ENCODE measurements at regions not wholly inside any gene's neighbourhood (a gene's known extent, or its start where the extent isn't known, plus 50 kb on each side); places are given as distances from the start of the nearest gene placed in this dataset.
"Not testable (repeated sequence)": the region's sequence is repeated elsewhere in the genome, so short reads cannot be mapped to it uniquely, and the experiment has no call there.

GRCh38 chr2:118464546-118465265 is 376.4 kb downstream of the INSIG2 start:
- no peak for DNase-seq (ENCODE audit: low read depth in 3 of 3)

- no peak for DNase-seq (ENCODE audit: low read depth in 3 of 3)
These were observed 375.8 kb downstream of the INSIG2 start for GRCh38 chr2:118464046-118464445.

- DNase-seq (ENCODE audit: low read depth in 3 of 3) = no peak
These were observed 372.2 kb downstream of the INSIG2 start for GRCh38 chr2:118460425-118460824.

GRCh38 chr2:118459426-118459825 is 371.2 kb downstream of the INSIG2 start:
- DNase-seq (ENCODE audit: low read depth in 3 of 3) = no peak

- DNase-seq (ENCODE audit: low read depth in 3 of 3) = no peak
These were observed 369.7 kb downstream of the INSIG2 start for GRCh38 chr2:118457951-118458350.

- DNase-seq (ENCODE audit: low read depth in 3 of 3) = no peak
These were observed 361.1 kb downstream of the INSIG2 start for GRCh38 chr2:118449401-118449800.

- no peak for DNase-seq (ENCODE audit: low read depth in 3 of 3)
These were observed 355.3 kb downstream of the INSIG2 start for GRCh38 chr2:118443596-118443995.

GRCh38 chr2:118442996-118443553 is 354.8 kb downstream of the INSIG2 start:
- no peak for DNase-seq (ENCODE audit: low read depth in 3 of 3)

GRCh38 chr2:118442046-118442445 is 353.8 kb downstream of the INSIG2 start:
- no peak for DNase-seq (ENCODE audit: low read depth in 3 of 3)

- DNase-seq (ENCODE audit: low read depth in 3 of 3) = no peak
These were observed 352.3 kb downstream of the INSIG2 start for GRCh38 chr2:118440404-118441098.

GRCh38 chr2:118437501-118437900 is 349.2 kb downstream of the INSIG2 start:
- no peak for DNase-seq (ENCODE audit: low read depth in 3 of 3)

- no peak for DNase-seq (ENCODE audit: low read depth in 3 of 3)
These were observed 343.7 kb downstream of the INSIG2 start for GRCh38 chr2:118431997-118432396.

GRCh38 chr2:118431586-118431985 is 343.3 kb downstream of the INSIG2 start:
- DNase-seq (ENCODE audit: low read depth in 3 of 3) = no peak

GRCh38 chr2:118431165-118431517 is 342.9 kb downstream of the INSIG2 start:
- DNase-seq (ENCODE audit: low read depth in 3 of 3) = no peak

GRCh38 chr2:118430510-118431164 is 342.4 kb downstream of the INSIG2 start:
- no peak for DNase-seq (ENCODE audit: low read depth in 3 of 3)

GRCh38 chr2:118425191-118425590 is 336.9 kb downstream of the INSIG2 start:
- DNase-seq (ENCODE audit: low read depth in 3 of 3) = no peak

GRCh38 chr2:118423776-118424175 is 335.5 kb downstream of the INSIG2 start:
- no peak for DNase-seq (ENCODE audit: low read depth in 3 of 3)

- no peak for DNase-seq (ENCODE audit: low read depth in 3 of 3)
These were observed 333.4 kb downstream of the INSIG2 start for GRCh38 chr2:118421648-118422047.

- DNase-seq (ENCODE audit: low read depth in 3 of 3) = no peak
These were observed 329.3 kb downstream of the INSIG2 start for GRCh38 chr2:118417406-118418120.

- not testable (repeated sequence) for DNase-seq (ENCODE audit: low read depth in 3 of 3)
These were observed 326.9 kb downstream of the INSIG2 start for GRCh38 chr2:118415186-118415585.

GRCh38 chr2:118403658-118404451 is 315.6 kb downstream of the INSIG2 start:
- no peak for DNase-seq (ENCODE audit: low read depth in 3 of 3)
